DMS 273 (cell line): ENCODE measurements at regions not wholly inside any gene's neighbourhood (a gene's known extent, or its start where the extent isn't known, plus 50 kb on each side); places are given as distances from the start of the nearest gene placed in this dataset.
"Not testable (repeated sequence)": the region's sequence is repeated elsewhere in the genome, so short reads cannot be mapped to it uniquely, and the experiment has no call there.

Experiments used
- DNase-seq: peaks from one replicate; lab custom pipeline; 2025; ENCODE audit not compliant: unreplicated experiment; lab: John Stamatoyannopoulos, UW

GRCh38 chr21:35441868-35442582 lies 392.9 kb upstream of the RUNX1 start:
- no peak for DNase-seq

GRCh38 chr21:35438643-35439404 lies 389.7 kb upstream of the RUNX1 start:
- no peak for DNase-seq

- no peak for DNase-seq
Observed at GRCh38 chr21:35437941-35438340, 388.8 kb upstream of the RUNX1 start.

- no peak for DNase-seq
Observed at GRCh38 chr21:35436899-35437298, 387.8 kb upstream of the RUNX1 start.

- DNase-seq: not testable (repeated sequence)
Observed at GRCh38 chr21:35432601-35433000, 383.5 kb upstream of the RUNX1 start.

GRCh38 chr21:35430260-35430659 lies 381.2 kb upstream of the RUNX1 start:
- no peak for DNase-seq

GRCh38 chr21:35428937-35429336 lies 379.8 kb upstream of the RUNX1 start:
- DNase-seq: no peak

- no peak for DNase-seq
Observed at GRCh38 chr21:35428489-35428888, 379.4 kb upstream of the RUNX1 start.

- DNase-seq: no peak
Observed at GRCh38 chr21:35428001-35428320, 378.9 kb upstream of the RUNX1 start.

- no peak for DNase-seq
Observed at GRCh38 chr21:35427320-35428000, 378.4 kb upstream of the RUNX1 start.

- no peak for DNase-seq
Observed at GRCh38 chr21:35426897-35427296, 377.8 kb upstream of the RUNX1 start.

GRCh38 chr21:35426469-35426868 lies 377.4 kb upstream of the RUNX1 start:
- no peak for DNase-seq

GRCh38 chr21:35424122-35424521 lies 375.0 kb upstream of the RUNX1 start:
- DNase-seq: no peak

GRCh38 chr21:35423709-35424108 lies 374.6 kb upstream of the RUNX1 start:
- no peak for DNase-seq

- DNase-seq: no peak
Observed at GRCh38 chr21:35422011-35422410, 372.9 kb upstream of the RUNX1 start.

- no peak for DNase-seq
Observed at GRCh38 chr21:35421221-35421620, 372.1 kb upstream of the RUNX1 start.

GRCh38 chr21:35420656-35421055 lies 371.6 kb upstream of the RUNX1 start:
- no peak for DNase-seq

- no peak for DNase-seq
Observed at GRCh38 chr21:35417762-35418161, 368.7 kb upstream of the RUNX1 start.

GRCh38 chr21:35416866-35417489 lies 367.9 kb upstream of the RUNX1 start:
- DNase-seq: no peak

GRCh38 chr21:35414507-35415139 lies 365.5 kb upstream of the RUNX1 start:
- no peak for DNase-seq

- DNase-seq: no peak
Observed at GRCh38 chr21:35414056-35414455, 365.0 kb upstream of the RUNX1 start.
